ENCODE measurements at regions not wholly inside any gene's neighbourhood (a gene's known extent, or its start where the extent isn't known, plus 50 kb on each side); places are given as distances from the start of the nearest gene placed in this dataset.
A peak's percentile ranks its signal among the peaks of the same experiment; 100 is the strongest.
"Not testable (repeated sequence)": the region's sequence is repeated elsewhere in the genome, so short reads cannot be mapped to it uniquely, and the experiment has no call there.

GRCh38 chr6:9192405-9192909, 757.1 kb upstream of the SLC35B3 start:
- no peak for DNase-seq

GRCh38 chr6:9186148-9186547, 750.8 kb upstream of the SLC35B3 start:
- no peak for DNase-seq

- DNase-seq = no peak
These were observed 742.7 kb upstream of the SLC35B3 start for GRCh38 chr6:9178071-9178470.

- no peak for DNase-seq
These were observed 737.9 kb upstream of the SLC35B3 start for GRCh38 chr6:9173229-9173628.

GRCh38 chr6:9172096-9172495, 736.8 kb upstream of the SLC35B3 start:
- DNase-seq = no peak

GRCh38 chr6:9168669-9169068, 733.3 kb upstream of the SLC35B3 start:
- no peak for DNase-seq

- no peak for DNase-seq
These were observed 726.4 kb upstream of the SLC35B3 start for GRCh38 chr6:9161731-9162130.

GRCh38 chr6:9159051-9159450, 723.7 kb upstream of the SLC35B3 start:
- DNase-seq = no peak

GRCh38 chr6:9155836-9156235, 720.5 kb upstream of the SLC35B3 start:
- no peak for DNase-seq

GRCh38 chr6:9143140-9143539, 707.8 kb upstream of the SLC35B3 start:
- DNase-seq = no peak

- DNase-seq = peak; percentile 45 to 53
These were observed 705.7 kb upstream of the SLC35B3 start for GRCh38 chr6:9140951-9141460.

- DNase-seq = peak in 1 of 2 donors; percentile 9
These were observed 704.8 kb upstream of the SLC35B3 start for GRCh38 chr6:9140172-9140571.

- no peak for DNase-seq
These were observed 704.4 kb upstream of the SLC35B3 start for GRCh38 chr6:9139746-9140145.

GRCh38 chr6:9138936-9139335, 703.6 kb upstream of the SLC35B3 start:
- DNase-seq = peak in 1 of 2 donors; percentile 14

GRCh38 chr6:9136141-9136822, 700.9 kb upstream of the SLC35B3 start:
- DNase-seq = no peak

GRCh38 chr6:9131616-9132015, 696.3 kb upstream of the SLC35B3 start:
- DNase-seq = peak in 1 of 2 donors; percentile 12

GRCh38 chr6:9131201-9131600, 695.9 kb upstream of the SLC35B3 start:
- DNase-seq = no peak

- no peak for DNase-seq
These were observed 693.6 kb upstream of the SLC35B3 start for GRCh38 chr6:9128970-9129369.

- DNase-seq = no peak
These were observed 691.7 kb upstream of the SLC35B3 start for GRCh38 chr6:9126878-9127560.

- DNase-seq = not testable (repeated sequence)
These were observed 690.7 kb upstream of the SLC35B3 start for GRCh38 chr6:9126034-9126433.

GRCh38 chr6:9121549-9121948, 686.2 kb upstream of the SLC35B3 start:
- DNase-seq = no peak

GRCh38 chr6:9116026-9116425, 680.7 kb upstream of the SLC35B3 start:
- no peak for DNase-seq

GRCh38 chr6:9112544-9112943, 677.2 kb upstream of the SLC35B3 start:
- DNase-seq = no peak

Data from right lung (tissue), 2 donors.